Lower leg skin (tissue), 3 donors: ENCODE measurements at regions not wholly inside any gene's neighbourhood (a gene's known extent, or its start where the extent isn't known, plus 50 kb on each side); places are given as distances from the start of the nearest gene placed in this dataset.

Experiments
- POLR2A ChIP-seq, 2 donors: fragments of 450-650 bp; IDR thresholded peaks; one replicate each; pipeline ENCODE4 v1.6.1; 2016 to 2017; ENCODE audit warnings: antibody characterized with exemption in 2 of 2, mild to moderate bottlenecking in 1 of 2, moderate library complexity in 1 of 2
- TF ChIP-seq, protein P1 (sequence below), 3 donors: fragments of 450-650 bp; IDR thresholded peaks; one replicate each; pipeline ENCODE4 v1.5.1; 2016; ENCODE audit warnings: antibody characterized with exemption in 3 of 3, mild to moderate bottlenecking in 3 of 3, moderate library complexity in 2 of 3

DNA sequence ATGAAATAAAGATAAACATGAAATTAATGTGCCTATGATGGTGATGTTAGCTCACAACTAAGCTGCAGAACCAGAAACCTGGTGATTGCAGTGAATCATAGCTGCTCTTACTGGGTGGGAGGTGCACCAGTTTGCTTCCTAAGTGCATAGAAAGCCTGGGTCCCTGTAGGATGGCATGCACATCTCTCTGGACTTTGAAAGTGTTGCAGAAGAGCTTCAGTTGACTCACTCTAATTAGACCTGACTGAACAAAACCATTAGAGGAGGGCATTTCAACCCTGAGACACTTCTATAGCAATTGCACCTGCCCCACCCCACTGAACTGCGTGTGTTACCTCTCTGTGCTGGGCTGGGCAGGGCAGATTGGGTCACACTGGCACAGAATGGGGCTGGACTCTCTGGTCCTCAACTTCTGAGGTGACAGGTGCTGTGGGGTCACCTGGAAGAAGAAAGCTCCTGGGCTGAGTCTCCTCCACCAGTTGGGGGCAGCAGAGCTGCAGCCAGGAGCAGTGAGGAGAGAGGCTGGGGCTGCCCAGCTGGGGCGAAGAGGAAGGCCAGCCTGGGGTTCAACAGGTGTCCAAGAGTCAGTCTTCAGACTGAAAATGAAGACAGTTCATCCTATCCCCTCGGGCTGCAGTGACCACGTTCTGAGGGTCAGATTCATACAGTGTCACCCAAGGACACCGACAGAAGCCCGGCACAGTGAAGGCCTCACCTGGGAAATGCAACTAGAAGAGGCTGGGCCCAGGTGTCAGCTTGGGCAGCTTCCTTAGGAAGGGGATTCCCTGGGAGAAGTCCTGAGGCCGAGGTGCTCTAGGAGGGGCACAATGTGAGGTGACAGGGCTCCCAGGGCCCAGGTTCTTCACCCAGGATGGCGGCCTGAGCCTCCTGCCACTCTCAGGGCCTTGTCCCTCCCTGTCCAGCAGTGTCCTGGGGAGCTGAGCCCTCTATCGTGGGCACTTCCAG is 58.1 kb downstream of the GGTLC2 start:
- TF ChIP-seq, protein P1, sequence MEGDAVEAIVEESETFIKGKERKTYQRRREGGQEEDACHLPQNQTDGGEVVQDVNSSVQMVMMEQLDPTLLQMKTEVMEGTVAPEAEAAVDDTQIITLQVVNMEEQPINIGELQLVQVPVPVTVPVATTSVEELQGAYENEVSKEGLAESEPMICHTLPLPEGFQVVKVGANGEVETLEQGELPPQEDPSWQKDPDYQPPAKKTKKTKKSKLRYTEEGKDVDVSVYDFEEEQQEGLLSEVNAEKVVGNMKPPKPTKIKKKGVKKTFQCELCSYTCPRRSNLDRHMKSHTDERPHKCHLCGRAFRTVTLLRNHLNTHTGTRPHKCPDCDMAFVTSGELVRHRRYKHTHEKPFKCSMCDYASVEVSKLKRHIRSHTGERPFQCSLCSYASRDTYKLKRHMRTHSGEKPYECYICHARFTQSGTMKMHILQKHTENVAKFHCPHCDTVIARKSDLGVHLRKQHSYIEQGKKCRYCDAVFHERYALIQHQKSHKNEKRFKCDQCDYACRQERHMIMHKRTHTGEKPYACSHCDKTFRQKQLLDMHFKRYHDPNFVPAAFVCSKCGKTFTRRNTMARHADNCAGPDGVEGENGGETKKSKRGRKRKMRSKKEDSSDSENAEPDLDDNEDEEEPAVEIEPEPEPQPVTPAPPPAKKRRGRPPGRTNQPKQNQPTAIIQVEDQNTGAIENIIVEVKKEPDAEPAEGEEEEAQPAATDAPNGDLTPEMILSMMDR (IDR thresholded peaks at IDR 0.05), result no peak
- TF ChIP-seq POLR2A (IDR thresholded peaks at IDR 0.05), result no peak
